ENCODE measurements at regions not wholly inside any gene's neighbourhood (a gene's known extent, or its start where the extent isn't known, plus 50 kb on each side); places are given as distances from the start of the nearest gene placed in this dataset.
"Not testable (repeated sequence)": the region's sequence is repeated elsewhere in the genome, so short reads cannot be mapped to it uniquely, and the experiment has no call there.

DNA sequence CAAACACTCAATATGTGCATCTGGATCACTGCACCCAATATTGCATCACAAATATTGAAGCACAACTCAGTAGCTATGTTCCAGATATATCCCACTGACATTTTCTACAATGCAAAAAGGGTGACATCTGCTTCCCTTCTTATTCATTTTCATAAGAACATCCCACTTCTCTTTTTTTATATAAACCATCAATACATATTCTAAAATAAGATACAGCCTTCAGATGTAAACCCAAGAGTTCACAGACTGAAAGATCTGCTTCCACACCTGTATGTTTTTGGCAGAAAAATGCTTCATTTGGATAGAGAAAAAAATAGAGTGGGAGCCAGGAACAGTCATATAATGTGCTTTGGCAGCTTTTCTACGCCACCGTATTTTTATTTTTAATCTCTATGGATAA, 815.6 kb upstream of the ADGRL3 start:
- no peak for DNase-seq (ENCODE audit: low spot score in 2 of 2)
- Histone ChIP-seq H3K36me3 (replicated peaks) (no peaks in the 10 kb centered on the region), H3K9me3 (no peaks in the 10 kb centered on the region), H3K4me1 (peaks cover 13% of the 10 kb centered on the region), H3K4me3 (no peak overlapping the region), H3K27me3 (ENCODE audit: low read depth) (no peaks in the 10 kb centered on the region)
- in situ Hi-C loops (cut with MboI; ENCODE audit: low sequenced_read_pairs): no loop called here

DNA sequence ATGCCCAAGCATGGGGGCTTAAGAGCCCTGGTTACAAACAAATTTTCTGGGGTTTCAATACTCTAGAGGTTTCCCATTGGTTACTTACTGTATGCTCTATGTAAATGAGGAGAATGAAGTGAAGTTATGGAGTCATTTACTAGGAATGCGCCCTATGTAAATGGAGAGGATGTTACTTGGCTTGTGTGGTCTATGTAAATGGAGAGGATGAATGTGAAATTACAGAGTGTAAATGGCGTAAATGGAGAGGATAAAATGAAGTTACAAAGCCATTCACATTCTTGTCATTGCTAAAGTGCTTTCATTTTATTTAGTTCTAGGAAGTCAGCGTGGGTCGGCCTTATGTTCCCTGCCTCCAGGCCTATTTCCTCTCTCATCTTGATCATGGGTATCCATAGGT, 810.5 kb upstream of the ADGRL3 start:
- H3K27me3 ChIP-seq (ENCODE audit: low read depth): no peaks in the 10 kb centered on the region
- H3K4me1 ChIP-seq: peaks cover 2% of the 10 kb centered on the region
- no peak overlapping the region for H3K4me3 ChIP-seq
- in situ Hi-C loops (cut with MboI; ENCODE audit: low sequenced_read_pairs): no loop called here
- peak in 1 of 2 experiments; percentile 21 for DNase-seq (ENCODE audit: low spot score in 2 of 2)
- H3K36me3 ChIP-seq (replicated peaks): no peaks in the 10 kb centered on the region
- no peaks in the 10 kb centered on the region for H3K9me3 ChIP-seq

GRCh38 chr4:60396341-60397049, 803.6 kb upstream of the ADGRL3 start:
- no peak overlapping the region for H3K4me3 ChIP-seq
- no peaks in the 10 kb centered on the region for H3K4me1 ChIP-seq
- H3K27me3 ChIP-seq (ENCODE audit: low read depth): no peaks in the 10 kb centered on the region
- H3K9me3 ChIP-seq: no peaks in the 10 kb centered on the region
- no peak for DNase-seq (ENCODE audit: low spot score in 2 of 2)
- H3K36me3 ChIP-seq (replicated peaks): no peaks in the 10 kb centered on the region
- in situ Hi-C loops (cut with MboI; ENCODE audit: low sequenced_read_pairs): no loop called here

GRCh38 chr4:60400593-60400992, 799.5 kb upstream of the ADGRL3 start:
- Histone ChIP-seq H3K27me3 (ENCODE audit: low read depth) (no peaks in the 10 kb centered on the region), H3K4me3 (no peak overlapping the region), H3K36me3 (replicated peaks) (no peaks in the 10 kb centered on the region), H3K4me1 (peaks cover 11% of the 10 kb centered on the region), H3K9me3 (no peaks in the 10 kb centered on the region)
- DNase-seq (ENCODE audit: low spot score in 2 of 2): no peak
- in situ Hi-C loops (cut with MboI; ENCODE audit: low sequenced_read_pairs): no loop called here

DNA sequence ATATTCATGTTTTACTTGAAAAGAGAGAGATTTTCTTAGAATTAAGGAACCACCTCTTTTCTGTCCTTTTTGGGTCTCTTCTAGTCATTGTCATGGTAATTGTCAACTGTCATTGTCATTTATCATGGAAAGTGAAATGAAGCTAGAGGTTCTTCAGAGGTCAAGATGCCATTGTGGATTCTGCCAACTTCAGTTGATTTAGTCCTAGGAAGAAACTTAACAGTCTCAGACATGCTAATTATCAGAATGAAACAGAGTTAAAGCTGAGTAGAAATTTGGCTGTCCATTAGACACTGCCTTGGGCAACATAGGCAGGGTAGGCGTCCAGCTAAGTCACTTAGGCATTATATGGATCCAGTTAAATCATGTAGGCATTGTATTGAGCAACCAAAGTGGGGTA, 796.1 kb upstream of the ADGRL3 start:
- Histone ChIP-seq H3K9me3 (no peaks in the 10 kb centered on the region), H3K4me1 (peaks cover 11% of the 10 kb centered on the region), H3K27me3 (ENCODE audit: low read depth) (no peaks in the 10 kb centered on the region), H3K36me3 (replicated peaks) (no peaks in the 10 kb centered on the region), H3K4me3 (no peak overlapping the region)
- in situ Hi-C loops (cut with MboI; ENCODE audit: low sequenced_read_pairs): no loop called here
- peak; percentile 56 to 91 for DNase-seq (ENCODE audit: low spot score in 2 of 2)

DNA sequence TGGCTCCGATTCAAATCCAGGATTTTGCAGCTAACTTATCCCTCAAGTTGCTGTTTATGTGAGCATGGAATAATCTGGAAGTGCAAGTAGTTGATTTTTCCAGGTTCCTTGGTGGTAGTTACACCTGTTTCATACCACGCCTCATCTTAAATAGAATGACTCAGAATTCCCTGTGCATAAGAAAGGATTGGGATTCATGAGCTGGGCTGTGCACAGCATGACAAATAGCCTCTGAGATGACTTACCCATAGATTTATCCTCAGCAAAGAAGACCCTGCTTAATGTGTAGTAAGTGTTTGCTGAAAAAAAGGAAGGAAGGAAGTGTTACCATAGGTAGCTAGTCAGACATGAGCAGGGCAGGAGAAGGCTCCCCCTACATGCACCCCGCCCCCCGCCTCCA, 777.7 kb upstream of the ADGRL3 start:
- no peak for DNase-seq (ENCODE audit: low spot score in 2 of 2)
- Histone ChIP-seq H3K27me3 (ENCODE audit: low read depth) (no peaks in the 10 kb centered on the region), H3K36me3 (replicated peaks) (no peaks in the 10 kb centered on the region), H3K4me1 (no peaks in the 10 kb centered on the region), H3K9me3 (no peaks in the 10 kb centered on the region; the same call in 1 of the 2 replicates), H3K4me3 (no peak overlapping the region)
- in situ Hi-C loops (cut with MboI; ENCODE audit: low sequenced_read_pairs): no loop called here

- in situ Hi-C loops (cut with MboI; ENCODE audit: low sequenced_read_pairs); H3K4me1 ChIP-seq; H3K36me3 ChIP-seq (replicated peaks); DNase-seq (ENCODE audit: low spot score in 2 of 2); H3K4me3 ChIP-seq; H3K27me3 ChIP-seq (ENCODE audit: low read depth); H3K9me3 ChIP-seq: not testable (repeated sequence)
These were observed 776.4 kb upstream of the ADGRL3 start for GRCh38 chr4:60423573-60424184.

DNA sequence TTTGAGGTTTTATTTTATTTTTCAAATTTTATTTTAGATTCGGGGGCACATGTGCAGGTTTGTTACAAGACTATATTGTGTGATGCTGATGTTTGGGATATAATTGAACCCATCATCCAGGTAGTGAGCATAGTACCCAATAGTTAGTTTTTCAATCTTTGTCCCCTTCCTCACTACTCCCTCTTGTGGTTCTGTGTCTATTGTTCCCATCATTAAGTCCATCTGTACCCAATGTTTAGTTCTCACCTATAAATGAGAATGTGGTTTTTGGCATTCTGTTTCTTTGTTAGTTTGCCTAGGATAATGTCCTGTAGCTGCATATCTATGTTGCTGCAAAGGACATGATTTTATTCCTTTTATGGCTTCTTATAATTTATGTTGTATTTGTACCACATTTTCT, 767.2 kb upstream of the ADGRL3 start:
- no peaks in the 10 kb centered on the region for H3K27me3 ChIP-seq (ENCODE audit: low read depth)
- H3K4me3 ChIP-seq: no peak overlapping the region
- no peaks in the 10 kb centered on the region for H3K9me3 ChIP-seq
- no peaks in the 10 kb centered on the region for H3K4me1 ChIP-seq
- DNase-seq (ENCODE audit: low spot score in 2 of 2): no peak
- H3K36me3 ChIP-seq (replicated peaks): no peaks in the 10 kb centered on the region
- in situ Hi-C loops (cut with MboI; ENCODE audit: low sequenced_read_pairs): no loop called here

- Histone ChIP-seq H3K4me3 (no peak overlapping the region), H3K4me1 (no peaks in the 10 kb centered on the region), H3K9me3 (no peaks in the 10 kb centered on the region), H3K36me3 (replicated peaks) (no peaks in the 10 kb centered on the region), H3K27me3 (ENCODE audit: low read depth) (no peaks in the 10 kb centered on the region)
- no peak for DNase-seq (ENCODE audit: low spot score in 2 of 2)
- in situ Hi-C loops (cut with MboI; ENCODE audit: low sequenced_read_pairs): no loop called here
These were observed 757.1 kb upstream of the ADGRL3 start for GRCh38 chr4:60443068-60443467.

- no peaks in the 10 kb centered on the region for H3K9me3 ChIP-seq
- in situ Hi-C loops (cut with MboI; ENCODE audit: low sequenced_read_pairs): no loop called here
- no peaks in the 10 kb centered on the region for H3K27me3 ChIP-seq (ENCODE audit: low read depth)
- DNase-seq (ENCODE audit: low spot score in 2 of 2): no peak
- H3K4me1 ChIP-seq: no peaks in the 10 kb centered on the region
- H3K36me3 ChIP-seq (replicated peaks): no peaks in the 10 kb centered on the region
- no peak overlapping the region for H3K4me3 ChIP-seq
These were observed 756.3 kb upstream of the ADGRL3 start for GRCh38 chr4:60443796-60444195.

GRCh38 chr4:60450054-60450453, 750.1 kb upstream of the ADGRL3 start:
- in situ Hi-C loops (cut with MboI; ENCODE audit: low sequenced_read_pairs): no loop called here
- no peaks in the 10 kb centered on the region for H3K4me1 ChIP-seq
- no peak for DNase-seq (ENCODE audit: low spot score in 2 of 2)
- H3K4me3 ChIP-seq: no peak overlapping the region
- no peaks in the 10 kb centered on the region for H3K9me3 ChIP-seq
- H3K27me3 ChIP-seq (ENCODE audit: low read depth): no peaks in the 10 kb centered on the region
- H3K36me3 ChIP-seq (replicated peaks): no peaks in the 10 kb centered on the region

- in situ Hi-C loops (cut with MboI; ENCODE audit: low sequenced_read_pairs): no loop called here
These were observed 747.9 kb upstream of the ADGRL3 start for GRCh38 chr4:60452266-60452665.

GRCh38 chr4:60455380-60455779, 744.7 kb upstream of the ADGRL3 start:
- DNase-seq (ENCODE audit: low spot score in 2 of 2): no peak
- in situ Hi-C loops (cut with MboI; ENCODE audit: low sequenced_read_pairs): no loop called here
- Histone ChIP-seq H3K27me3 (ENCODE audit: low read depth) (no peaks in the 10 kb centered on the region), H3K9me3 (no peaks in the 10 kb centered on the region), H3K4me1 (no peaks in the 10 kb centered on the region), H3K36me3 (replicated peaks) (no peaks in the 10 kb centered on the region), H3K4me3 (no peak overlapping the region)

More at GRCh38 chr4:60452266-60452665, 747.9 kb upstream of the ADGRL3 start:
- Histone ChIP-seq H3K4me3 (no peak overlapping the region), H3K27me3 (ENCODE audit: low read depth) (no peaks in the 10 kb centered on the region), H3K36me3 (replicated peaks) (no peaks in the 10 kb centered on the region), H3K9me3 (no peaks in the 10 kb centered on the region), H3K4me1 (no peaks in the 10 kb centered on the region)
- DNase-seq (ENCODE audit: low spot score in 2 of 2): no peak

DNA sequence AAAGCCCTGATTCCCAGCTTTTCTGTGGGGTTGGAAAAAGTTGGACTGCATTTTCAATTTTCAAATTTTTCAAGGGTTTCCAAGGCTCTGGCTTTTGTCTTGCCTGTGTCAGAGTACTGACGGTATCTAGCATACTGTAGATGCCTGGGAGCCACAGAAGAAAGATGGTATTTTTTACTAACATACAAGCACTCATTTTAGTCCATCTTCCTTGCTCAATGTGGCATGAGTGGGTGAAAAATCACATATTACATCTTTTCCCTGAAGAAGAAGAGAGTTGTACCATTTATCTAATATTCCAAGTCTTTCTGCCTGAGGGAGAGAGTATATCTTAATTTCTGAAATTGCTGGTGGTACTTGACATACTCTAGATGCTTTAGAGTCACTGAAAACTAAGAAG, 738.6 kb upstream of the ADGRL3 start:
- no peaks in the 10 kb centered on the region for H3K9me3 ChIP-seq
- in situ Hi-C loops (cut with MboI; ENCODE audit: low sequenced_read_pairs): no loop called here
- DNase-seq (ENCODE audit: low spot score in 2 of 2): no peak
- H3K4me1 ChIP-seq: no peaks in the 10 kb centered on the region
- no peaks in the 10 kb centered on the region for H3K27me3 ChIP-seq (ENCODE audit: low read depth)
- no peak overlapping the region for H3K4me3 ChIP-seq
- no peaks in the 10 kb centered on the region for H3K36me3 ChIP-seq (replicated peaks)
